HG03460 (cell line): ENCODE measurements at regions not wholly inside any gene's neighbourhood (a gene's known extent, or its start where the extent isn't known, plus 50 kb on each side); places are given as distances from the start of the nearest gene placed in this dataset.
"Not testable (repeated sequence)": the region's sequence is repeated elsewhere in the genome, so short reads cannot be mapped to it uniquely, and the experiment has no call there.

Experiments used
- ATAC-seq: cut with Tn5 transposase; IDR thresholded peaks from one replicate; pipeline ENCODE4 v1.9.1; 2021; ENCODE audit not compliant: unreplicated experiment

DNA sequence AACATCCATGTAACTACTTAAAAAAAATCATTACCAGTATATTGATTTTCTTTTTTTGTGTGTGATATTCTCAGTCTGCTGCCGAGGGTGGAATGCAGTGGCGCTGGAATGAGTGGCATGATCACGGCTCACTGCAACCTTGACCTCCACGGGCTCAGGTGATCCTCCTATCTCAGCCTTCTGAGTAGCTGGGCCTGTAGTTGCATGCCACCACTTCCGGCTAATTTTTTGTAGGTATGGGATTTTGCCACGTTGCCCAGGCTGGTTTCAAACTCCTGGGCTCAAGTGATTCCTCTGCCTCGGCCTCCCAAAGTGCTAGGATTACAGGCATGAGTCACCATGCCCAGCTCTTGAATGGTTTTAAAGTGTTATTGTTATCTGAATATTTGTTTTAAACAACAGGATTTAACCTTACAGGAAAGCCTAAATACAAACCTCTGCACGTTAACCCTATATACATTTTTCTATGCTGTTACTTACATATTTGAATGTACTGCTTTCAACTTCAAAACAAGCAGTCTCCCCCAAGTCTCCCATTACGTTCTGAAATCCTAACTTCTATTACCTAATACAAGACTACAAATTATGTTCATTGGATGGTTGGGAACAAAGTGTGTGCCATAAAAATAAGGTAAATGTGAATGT lies 61.7 kb downstream of the KPNA2 start:
- ATAC-seq, result no peak

DNA sequence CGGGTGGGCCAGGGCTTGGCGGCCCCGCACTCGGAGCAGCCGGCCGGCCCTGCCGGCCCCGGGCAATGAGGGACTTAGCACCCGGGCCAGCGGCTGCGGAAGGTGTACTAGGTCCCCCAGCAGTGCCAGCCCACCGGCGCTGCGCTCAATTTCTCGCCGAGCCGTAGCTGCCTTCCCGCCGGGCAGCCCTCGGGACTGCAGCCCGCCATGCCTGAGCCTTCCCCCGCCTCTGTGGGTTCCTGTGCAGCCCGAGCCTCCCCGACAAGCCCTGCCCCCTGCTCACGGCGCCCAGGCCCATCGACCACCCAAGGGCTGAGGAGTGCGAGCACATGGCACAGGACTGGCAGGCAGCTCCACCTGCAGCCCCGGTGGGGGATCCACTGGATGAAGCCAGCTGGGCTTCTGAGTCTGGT lies 63.8 kb downstream of the KPNA2 start:
- not testable (repeated sequence) for ATAC-seq

DNA sequence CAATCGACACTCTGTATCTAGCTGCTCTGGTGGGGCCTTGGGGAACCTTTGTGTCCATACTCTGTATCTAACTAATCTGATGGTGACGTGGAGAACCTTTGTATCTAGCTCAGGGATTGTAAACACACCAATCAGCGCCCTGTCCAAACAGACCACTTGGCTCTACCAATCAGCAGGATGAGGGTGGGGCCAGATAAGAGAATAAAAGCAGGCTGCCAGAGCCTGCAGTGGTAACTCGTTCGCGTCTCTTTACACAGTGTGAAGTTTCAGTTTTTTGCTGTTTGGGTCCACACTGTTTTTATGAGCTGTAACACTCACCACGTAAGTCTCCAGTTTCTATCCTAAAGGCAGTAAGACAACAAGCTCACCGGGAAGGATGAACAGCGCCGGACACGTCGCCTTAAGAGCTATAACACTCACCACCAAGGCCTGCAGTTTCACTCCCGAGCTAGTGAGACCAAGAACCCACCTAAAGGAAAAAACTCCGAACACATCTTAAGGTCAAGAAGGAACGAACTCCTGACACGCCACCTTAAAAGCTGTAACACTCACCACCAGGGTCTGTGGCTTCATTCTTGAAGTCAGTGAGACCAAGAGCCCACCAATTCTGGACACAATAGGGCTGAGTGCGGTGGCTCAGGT lies 64.6 kb downstream of the KPNA2 start:
- ATAC-seq, result no peak

DNA sequence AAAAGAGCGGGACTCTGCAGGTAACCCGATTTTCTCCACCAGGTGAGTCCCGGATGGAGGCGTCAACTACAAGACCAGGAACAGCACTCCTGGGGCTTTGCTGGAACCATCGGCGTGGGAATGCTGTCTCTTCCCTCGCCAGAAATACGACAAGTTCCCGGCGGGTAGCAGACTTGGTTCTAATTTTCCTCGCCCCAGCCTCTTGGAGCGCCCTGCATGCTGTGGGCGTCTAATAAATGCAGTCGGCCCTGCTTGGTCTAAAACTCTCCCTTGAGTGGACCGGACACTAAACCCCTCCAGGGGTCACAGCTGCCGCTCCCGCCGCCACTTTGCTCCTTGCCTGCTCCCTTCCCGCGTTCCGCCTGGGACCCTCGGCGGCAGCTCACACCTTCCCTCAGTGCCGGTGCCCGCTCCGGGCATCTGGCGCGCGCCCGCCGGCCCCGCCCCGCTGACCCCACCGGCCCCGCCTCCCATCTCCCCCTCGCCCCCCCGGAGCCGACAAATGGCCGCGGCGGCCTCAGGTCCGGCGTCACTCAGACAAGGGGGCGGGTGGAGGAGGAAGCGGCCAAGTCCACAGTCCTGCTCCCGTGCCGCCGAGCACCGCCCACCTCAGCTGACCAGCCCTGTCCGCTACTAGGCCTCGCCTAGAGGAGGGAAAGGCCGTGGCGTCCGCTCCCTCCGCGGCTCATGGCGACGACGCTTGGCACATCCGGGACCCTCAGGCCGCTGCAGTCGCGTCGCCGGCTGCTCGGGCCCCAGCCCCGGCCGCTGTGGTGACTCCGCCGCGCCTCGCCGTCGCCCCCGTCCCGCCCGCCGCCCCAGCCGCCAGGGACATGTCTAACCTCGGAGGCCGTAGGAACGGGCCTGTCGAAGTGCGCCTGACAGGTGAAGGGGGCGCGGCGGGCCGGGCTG lies 65.8 kb downstream of the KPNA2 start:
- ATAC-seq, result peak; percentile 73

DNA sequence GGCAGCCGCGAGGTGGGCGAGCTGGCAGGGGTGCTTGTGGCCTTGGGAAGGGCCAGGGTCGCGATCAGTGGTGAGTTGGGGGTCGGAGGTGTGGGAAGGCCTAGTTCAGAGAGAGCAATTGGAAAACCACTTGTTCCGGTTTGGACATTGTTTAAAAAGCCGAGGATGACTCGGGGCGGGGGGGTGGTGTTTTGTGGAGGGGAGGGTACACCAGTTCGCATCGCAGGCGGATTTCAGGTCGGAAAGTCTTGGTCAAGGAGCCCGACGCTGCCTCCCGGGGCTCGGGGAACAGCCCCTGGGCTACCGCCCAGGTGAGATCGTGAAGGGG lies 66.4 kb downstream of the KPNA2 start:
- ATAC-seq, result no peak

DNA sequence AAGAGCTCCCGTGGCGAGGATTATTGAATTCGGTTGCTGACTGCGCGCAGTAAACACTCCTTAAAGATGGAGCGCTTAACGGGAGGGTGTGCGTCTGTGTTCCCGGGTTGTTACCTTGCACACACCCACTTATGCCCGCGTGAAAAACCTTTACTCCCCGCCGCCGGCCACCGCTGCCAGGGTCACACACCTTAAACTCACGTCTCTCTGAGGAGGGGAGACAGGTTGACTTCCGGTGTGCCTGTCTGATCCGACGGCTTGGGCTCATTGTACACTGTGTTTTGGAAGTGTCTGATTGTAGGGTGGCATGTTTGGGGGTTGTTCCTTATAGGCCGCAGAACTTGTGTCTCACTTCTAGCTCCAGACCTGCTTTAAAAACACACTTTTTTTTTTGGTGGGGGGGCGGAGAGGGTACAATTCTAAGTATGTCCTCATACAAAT lies 66.8 kb downstream of the KPNA2 start:
- ATAC-seq, result no peak

DNA sequence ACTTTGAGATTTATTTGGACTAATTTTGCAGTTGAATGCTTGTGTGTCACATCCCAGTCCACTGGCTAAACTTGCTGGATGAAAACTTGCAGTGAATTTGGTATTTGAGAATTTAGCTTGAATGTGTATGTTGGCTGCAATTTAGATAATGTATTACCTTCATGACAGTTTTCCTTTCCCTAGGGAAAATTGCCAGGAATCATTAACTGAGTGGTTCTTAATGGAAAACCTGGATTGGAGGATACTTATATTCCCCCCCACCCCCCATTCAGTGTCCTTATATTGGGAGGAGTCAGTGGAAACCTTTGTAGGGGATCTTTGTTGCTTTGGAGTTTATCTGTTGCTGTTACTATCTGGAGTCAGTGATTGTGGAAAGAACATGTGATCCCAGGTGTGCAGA lies 67.6 kb downstream of the KPNA2 start:
- no peak for ATAC-seq

DNA sequence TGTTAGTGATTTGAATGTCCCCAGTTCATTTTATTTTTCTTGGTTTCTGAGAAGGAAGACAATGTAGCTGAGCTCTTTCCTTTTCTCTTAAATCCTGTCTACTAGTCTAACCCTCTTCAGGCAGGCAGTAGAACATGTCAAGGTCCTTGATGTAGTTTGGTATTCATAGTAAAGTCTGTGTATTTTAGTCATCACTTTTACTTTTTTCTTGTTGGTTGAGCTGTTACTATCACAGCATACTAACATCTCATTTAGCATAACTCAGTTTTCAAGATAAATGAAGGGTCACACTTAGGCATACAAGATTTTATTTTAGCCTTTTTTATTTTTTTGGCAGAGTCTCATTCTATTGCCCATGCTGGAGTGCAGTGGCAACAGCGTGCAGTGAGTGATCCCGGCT lies 70.5 kb downstream of the KPNA2 start:
- no peak for ATAC-seq

DNA sequence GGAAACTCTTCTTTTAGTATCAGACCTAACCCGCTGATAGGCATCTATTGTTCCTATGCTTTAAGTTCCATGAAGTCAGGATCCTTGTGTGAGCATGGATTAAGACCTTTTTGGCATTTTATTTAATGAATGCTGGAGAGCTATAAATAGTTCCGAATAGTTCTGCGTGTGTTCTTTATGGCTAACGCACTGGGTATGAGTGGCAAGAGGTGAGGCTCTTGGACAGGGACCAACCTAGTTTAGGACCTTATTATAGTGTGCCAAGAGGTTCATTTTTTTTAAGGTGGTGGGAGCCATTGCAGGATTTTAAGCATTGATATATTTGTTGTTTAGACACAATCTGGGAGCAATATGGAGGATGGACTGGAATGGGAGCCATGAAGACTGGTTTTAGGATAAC lies 71.8 kb downstream of the KPNA2 start:
- no peak for ATAC-seq

DNA sequence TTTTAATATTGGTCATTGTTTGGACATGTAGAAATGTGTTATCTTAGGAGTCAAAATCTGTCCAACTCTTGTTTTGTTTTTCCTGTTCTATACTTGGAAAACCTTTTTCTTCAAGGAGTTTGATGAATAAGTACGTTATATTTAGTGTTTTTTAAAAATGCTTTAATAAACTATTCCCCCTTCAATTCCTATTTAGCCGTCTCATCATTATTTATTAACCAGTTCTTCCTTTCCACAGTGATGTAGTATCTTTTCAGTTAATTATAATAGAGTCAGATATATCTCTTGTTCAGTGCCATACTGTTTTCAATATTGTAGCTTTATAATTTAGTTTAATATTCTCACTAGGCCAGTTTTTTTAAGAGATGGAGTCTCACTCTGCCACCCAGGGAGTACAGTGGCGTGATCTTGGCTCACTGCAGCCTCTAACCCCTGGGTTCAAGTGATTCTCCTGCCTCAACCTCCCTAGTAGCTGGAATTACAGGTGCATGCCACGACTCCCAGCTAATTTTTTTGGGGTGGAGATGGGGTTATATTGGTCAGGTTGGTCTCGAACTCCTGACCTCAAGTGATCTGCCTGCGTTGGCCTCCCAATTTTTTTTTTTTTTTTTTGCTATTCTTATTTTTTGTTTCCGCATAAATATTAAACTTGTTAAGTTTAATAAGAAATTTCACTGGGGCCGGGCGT lies 72.9 kb downstream of the KPNA2 start:
- ATAC-seq, result no peak

DNA sequence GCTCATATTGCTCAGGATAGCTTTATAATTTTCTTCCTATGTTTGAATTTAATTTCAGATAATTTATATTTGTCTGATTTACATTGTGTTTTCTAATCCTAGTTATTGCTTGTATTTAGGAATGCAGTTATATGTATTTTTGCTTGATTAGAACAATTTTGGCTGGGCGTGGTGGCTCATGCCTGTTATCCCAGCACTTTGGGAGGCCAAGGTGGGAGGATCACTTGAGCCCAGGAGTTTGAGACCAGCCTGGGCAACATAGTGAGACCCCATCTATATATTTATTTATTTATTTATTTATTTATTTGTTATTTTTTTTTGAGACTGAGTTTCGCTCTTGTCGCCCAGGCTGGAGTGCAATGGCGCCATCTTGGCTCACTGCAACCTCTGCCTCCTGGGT lies 73.9 kb downstream of the KPNA2 start:
- not testable (repeated sequence) for ATAC-seq

DNA sequence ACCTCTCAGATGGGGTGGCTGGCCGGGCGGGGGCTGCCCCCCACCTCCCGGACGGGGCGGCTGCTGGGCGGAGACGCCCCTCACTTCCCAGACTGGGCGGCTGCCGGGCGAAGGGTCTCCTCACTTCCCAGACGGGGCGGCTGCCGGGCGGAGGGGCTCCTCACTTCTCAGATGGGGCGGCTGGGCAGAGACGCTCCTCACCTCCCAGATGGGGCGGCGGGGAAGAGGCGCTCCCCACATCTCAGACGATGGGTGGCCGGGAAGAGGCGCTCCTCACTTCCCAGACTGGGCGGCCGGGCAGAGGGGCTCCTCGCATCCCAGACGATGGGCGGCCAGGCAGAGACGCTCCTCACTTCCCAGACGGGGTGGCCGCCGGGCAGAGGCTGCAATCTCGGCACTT lies 80.7 kb downstream of the KPNA2 start:
- not testable (repeated sequence) for ATAC-seq

DNA sequence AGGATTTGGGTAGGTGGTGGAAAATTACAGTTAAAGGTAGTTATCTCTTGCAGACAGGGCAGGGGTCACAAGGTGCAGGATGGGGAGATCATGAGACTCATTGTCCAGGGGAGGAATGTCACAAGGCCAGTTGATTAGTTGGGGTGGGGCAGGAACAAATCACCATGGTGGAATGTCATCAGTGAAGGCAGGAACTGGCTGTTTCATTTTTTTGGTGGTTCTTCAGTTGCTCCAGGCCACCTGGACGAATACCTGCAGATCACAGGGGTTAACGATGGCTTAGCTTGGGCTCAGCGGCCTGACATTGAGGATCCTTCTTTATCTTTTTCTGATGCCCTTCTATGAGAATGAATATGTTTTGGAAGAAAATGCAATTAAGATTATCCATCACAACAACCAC lies 87.1 kb downstream of the KPNA2 start:
- no peak for ATAC-seq

DNA sequence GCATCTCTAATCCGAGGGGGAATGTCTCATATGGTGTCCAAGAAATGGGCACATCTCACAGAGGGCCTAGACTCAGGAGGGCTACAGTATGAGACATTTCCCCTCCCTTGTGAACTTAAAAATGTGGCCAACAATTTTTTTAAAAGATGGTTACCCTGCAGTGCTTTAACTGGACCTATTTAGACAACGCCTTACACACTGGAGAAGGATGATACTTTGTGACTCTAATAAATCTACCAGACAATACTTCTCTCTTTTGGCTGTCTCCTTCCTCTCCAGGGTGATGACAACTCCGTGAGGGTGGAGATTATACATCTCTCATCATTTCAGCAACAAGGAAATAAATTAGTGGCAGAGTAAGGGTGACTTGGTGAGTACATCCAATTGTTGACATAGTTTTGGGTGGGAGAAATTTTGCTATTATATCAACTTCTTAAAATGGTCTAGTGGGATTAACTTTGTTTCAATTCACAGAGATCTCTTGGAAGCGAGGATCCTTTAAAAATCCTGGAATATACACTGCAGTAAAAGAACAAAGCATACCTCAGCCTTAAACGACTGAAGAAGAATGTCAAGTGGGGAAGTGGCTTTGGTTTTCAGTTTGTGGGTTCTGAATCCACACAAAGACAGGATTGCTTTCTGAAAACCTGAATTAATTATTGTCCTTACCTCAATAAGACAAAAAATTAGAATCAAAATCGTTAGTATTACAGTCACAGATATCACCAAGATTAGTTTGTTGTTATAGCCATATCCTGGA lies 89.8 kb downstream of the KPNA2 start:
- no peak for ATAC-seq

DNA sequence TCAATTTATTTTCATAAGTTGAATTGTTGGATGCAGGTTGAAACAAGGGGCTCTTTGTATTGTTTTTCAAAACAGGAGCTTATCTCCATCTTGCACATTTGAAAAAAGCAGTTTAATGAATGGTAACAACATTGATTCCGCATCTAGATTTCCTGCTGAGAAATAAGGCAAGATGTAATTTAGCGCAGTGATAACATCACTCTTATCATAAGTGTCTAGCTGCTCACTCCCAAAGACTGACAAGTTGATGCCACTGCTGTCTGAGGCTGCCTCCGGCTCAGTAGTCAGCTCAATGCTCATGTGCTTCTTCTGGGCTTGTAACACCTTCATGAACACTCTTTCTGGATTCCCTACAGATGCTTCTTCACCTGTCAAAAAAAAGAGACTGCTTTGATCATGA lies 92.4 kb downstream of the KPNA2 start:
- ATAC-seq, result no peak

DNA sequence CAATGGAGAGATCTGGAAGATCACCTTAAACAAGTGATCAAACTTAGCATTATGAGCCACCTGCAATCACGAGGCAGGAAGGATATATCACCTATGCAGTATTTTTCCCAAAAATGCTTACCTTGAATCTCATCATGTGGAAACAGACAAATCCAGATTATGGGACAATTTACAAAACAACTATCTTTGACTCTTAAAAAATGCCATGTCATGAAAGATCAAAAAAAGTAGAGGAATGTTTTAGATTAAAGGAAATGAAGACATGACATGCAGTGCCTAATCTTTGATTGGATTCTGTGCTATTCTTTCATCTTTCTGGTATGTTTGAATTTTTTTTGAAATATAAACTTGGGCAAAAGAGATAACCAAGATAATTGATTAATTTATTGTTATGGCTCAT lies 95.9 kb downstream of the KPNA2 start:
- no peak for ATAC-seq

DNA sequence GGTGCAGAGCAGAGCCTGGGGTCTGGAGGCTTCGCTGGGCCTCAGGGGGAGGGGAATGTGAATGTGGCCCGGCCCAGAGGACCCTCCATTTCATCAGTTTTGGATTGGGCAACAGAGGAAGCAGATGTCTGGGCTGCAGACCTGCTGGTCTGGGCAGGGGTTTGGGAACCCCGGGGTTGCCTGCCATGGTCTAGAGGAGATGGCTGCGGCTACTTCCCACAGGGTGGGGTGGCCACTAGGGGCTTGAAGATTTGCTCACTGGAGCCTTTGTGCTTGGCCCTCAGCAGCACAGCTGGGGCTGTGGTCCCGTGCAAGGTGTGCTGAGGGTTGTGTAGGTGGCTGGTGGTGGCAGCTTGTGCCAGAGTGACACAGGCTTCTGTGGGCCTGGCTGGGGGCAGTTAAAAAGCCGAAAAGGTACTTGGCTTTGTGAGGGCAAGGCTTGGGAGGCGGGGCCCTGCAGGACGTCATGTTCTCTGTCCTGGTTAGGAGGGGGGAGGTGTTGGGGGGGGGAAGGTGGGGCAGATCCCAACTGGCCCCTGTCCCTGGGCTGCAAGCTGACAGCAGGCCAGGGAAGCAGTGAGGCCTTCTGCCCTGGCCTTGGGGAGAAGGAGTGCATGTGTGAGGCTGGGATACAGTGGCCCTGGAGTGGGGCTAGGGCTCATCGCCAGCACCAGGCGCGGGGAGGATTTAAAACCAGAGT lies 98.0 kb downstream of the KPNA2 start:
- no peak for ATAC-seq

DNA sequence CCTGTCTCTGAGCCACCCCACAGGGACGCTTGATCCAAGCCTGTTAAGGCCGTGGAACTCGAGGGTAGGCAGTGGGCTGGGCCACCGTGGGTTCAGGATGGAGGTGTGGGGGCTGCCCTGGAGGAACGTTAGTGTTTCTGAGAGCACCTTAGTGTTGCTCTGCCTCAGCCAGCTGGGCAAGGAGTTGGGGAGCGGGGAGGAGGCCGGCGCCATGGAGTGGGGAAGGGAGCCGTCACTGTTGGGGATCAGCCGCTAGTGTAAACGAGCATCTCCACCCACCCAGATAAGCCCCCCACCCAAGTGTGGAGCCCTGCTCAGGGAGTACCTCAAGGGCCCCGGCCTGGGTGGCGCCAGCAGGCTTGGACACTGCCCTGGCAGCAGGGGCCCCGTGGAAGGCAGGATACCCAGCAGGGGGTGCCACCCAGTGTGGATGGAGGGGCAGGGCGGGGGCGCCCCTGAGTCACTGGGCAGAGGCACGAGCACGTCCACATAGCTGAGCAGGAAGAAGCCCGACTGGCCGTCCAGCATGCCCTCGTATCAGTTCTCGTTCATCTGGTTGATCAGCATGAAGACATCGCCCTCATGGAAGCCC lies 98.6 kb downstream of the KPNA2 start:
- no peak for ATAC-seq

DNA sequence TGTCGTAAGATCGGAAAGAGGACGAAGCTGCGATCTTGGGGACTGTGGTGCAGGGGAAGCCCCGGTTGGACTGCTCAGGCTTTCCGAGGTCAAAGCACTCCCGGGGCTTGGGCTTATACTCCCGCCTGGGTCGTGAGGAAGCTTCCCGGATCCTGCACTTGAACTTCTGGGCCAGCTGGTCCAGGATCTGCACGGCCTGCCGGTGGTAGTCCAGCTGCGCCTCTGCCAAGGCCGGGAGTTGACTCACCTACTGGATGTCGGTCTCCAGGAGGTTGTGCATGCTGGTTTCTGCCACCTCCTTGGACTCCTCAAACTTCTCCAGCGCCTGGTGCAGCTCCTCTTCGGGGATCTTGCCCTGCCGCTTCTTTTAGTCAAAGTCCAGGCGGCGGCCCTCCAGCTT lies 99.2 kb downstream of the KPNA2 start:
- ATAC-seq, result no peak
